ENCODE measurements at regions not wholly inside any gene's neighbourhood (a gene's known extent, or its start where the extent isn't known, plus 50 kb on each side); places are given as distances from the start of the nearest gene placed in this dataset.

- H3K27me3 ChIP-seq (ENCODE audit: control insufficient read depth, insufficient read depth) = no peaks in the 10 kb centered on the region
- H3K4me1 ChIP-seq (ENCODE audit: control insufficient read depth, insufficient read depth, low read length) = no peaks in the 10 kb centered on the region
- DNase-seq = no peak
- H3K27ac ChIP-seq (ENCODE audit: low read length) = no peak overlapping the region
- no peaks in the 10 kb centered on the region for H3K9me3 ChIP-seq (ENCODE audit: control insufficient read depth, low read length)
- no peak overlapping the region for H3K4me3 ChIP-seq (ENCODE audit: low read length)
- 38% methylated on average over 4 of the region's 4 CpGs for WGBS
- intact Hi-C loops (cut with DNase I) = no loop called here
- ATAC-seq = peak in 1 of 2 donors; percentile 81
These were observed 51.1 kb upstream of the EPC2 start for GRCh38 chr2:148593421-148593820.

GRCh38 chr2:148594216-148594615 is 50.3 kb upstream of the EPC2 start:
- no peak overlapping the region for H3K4me3 ChIP-seq (ENCODE audit: low read length)
- DNase-seq (no peak), ATAC-seq (no peak)
- WGBS = 76% methylated on average over 5 of the region's 5 CpGs
- H3K27me3 ChIP-seq (ENCODE audit: control insufficient read depth, insufficient read depth) = no peaks in the 10 kb centered on the region
- intact Hi-C loops (cut with DNase I) = no loop called here
- no peaks in the 10 kb centered on the region for H3K4me1 ChIP-seq (ENCODE audit: control insufficient read depth, insufficient read depth, low read length)
- no peak overlapping the region for H3K27ac ChIP-seq (ENCODE audit: low read length)
- H3K9me3 ChIP-seq (ENCODE audit: control insufficient read depth, low read length) = no peaks in the 10 kb centered on the region
